ENCODE measurements at regions not wholly inside any gene's neighbourhood (a gene's known extent, or its start where the extent isn't known, plus 50 kb on each side); places are given as distances from the start of the nearest gene placed in this dataset.

DNA sequence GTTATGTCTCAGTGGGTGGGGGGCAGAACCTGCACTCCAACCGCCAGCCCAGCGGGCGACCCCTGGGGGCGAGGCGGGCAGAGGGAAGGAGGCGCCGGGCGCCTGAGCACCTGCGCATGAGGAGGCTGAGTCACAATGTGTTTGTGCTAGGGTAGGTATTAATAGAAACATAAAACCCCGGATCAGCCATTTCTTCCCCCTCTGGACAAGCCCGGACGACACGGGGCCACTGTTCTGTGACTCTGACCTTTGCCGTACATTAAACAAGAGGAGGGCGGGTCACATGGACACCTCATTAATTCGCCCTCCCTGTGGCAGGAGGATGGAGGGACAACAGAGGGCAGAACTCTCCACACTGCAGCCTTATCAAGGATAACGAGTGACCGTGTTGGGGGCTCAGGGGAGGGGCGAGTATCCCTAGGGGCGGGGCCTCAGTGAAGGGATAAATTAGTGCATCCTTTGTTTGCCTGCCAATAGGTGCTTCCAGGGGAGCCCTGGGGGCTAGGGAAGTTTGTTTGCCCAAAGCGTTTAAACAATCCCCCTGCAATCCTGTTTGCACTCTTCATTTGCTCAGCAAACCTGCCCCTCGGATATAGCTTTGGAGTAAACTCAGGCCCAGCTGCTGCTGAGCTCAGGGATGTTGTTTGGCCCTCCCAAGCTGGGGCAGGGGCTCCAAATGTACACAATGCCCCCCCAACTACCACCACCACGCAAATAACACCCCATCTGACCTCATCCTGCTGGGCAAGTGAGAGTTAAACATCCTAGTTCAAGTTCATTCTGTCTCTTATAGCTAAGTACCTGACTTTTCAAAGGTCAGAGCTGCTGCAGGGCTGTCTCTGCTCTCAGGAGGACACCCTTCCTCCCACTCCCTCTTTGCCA lies 171.2 kb upstream of the GLI2 start:
- DNase-seq (ENCODE audit: low read depth in 2 of 2) = peak; percentile 44 to 54

DNA sequence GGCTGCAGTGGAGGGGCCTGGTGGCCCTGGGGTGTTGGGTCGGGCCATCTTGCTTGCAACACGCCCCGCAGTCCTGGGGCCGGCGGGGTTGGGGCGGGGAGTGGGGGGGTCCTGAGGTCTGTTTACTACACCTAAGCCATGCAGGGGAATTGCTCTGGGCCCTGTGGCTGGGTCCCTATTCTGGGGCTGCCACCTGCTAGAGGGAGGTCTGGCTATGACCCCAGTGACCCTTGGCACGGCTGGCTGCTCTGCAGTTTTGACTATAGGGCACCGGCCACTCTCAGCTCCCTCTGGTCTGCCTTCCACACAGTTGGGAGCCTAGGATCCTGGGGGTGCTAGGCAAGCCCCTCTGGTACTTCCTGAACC lies 170.6 kb upstream of the GLI2 start:
- no peak for DNase-seq (ENCODE audit: low read depth in 2 of 2)

DNA sequence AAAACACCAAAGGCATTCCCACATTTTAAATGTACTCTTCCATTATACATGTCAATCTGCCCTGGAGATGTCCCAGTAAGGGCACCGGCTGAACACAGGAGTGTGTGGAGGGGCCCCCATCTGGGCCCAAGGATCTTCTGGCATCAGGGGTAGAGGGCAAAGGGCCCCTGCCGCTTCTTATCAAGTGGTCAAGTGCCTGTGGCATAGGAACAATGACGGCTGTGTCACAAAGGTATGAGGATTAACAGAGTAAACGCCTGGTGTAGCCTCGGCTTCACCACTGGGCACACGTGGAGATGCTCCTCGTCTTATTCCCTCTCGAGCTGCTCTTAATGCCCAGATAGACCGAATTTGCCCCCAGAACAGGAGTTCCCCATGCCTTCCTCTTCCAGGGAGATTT lies 169.7 kb upstream of the GLI2 start:
- DNase-seq (ENCODE audit: low read depth in 2 of 2) = no peak

DNA sequence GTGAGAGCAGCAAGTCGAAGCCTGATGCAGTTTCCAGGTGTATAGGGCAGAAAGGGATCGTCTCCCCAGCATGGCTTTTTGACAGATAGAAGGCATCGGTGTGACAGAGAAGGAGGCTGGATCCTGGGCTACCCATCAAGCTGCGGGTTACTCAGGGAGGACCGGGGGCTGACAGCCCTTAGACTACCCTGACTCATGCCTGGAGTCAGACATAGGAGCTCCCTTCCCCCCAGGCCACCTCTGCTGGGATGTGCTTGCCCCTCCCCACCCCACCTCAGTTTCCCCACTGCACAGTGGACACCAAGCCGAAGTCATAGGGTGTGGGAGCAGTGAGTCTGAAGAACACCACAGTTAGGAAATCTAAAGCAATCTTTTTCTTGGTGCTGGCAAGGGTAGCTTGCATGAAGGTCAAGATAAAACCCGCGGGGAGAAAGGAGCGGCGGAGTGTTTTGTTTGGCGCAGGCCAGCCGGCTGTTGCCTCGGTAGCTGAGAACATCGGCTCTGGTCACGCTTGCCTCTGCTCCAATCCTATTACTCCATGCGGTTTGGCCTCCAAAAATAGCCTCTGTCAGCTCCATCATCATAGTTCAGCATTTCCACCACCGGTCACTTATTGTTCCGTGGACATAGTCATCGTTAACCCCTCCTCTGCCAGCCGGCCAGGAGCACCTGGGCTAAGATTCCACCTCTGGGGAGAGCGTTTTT lies 169.2 kb upstream of the GLI2 start:
- peak; percentile 43 to 69 for DNase-seq (ENCODE audit: low read depth in 2 of 2)

DNA sequence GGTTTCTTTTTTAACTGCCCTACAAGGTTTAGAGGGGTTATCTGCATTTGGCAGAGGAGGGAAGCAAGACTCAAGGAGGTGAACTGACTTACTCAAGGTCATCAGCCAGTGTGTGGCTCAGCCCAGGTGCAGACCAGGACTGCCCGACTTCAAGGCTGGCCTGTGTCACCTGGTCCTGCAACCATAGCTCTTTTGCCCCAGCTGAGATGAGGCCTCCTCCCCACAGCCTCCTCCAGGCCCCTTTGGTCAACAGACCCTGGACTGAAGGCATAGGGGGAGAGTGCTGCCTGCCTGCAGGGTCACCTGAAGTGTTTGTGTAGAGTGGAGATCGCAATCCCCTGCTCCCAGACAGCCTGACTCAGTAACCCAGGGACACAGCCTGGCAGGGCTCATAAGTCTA lies 168.5 kb upstream of the GLI2 start:
- no peak for DNase-seq (ENCODE audit: low read depth in 2 of 2)

DNA sequence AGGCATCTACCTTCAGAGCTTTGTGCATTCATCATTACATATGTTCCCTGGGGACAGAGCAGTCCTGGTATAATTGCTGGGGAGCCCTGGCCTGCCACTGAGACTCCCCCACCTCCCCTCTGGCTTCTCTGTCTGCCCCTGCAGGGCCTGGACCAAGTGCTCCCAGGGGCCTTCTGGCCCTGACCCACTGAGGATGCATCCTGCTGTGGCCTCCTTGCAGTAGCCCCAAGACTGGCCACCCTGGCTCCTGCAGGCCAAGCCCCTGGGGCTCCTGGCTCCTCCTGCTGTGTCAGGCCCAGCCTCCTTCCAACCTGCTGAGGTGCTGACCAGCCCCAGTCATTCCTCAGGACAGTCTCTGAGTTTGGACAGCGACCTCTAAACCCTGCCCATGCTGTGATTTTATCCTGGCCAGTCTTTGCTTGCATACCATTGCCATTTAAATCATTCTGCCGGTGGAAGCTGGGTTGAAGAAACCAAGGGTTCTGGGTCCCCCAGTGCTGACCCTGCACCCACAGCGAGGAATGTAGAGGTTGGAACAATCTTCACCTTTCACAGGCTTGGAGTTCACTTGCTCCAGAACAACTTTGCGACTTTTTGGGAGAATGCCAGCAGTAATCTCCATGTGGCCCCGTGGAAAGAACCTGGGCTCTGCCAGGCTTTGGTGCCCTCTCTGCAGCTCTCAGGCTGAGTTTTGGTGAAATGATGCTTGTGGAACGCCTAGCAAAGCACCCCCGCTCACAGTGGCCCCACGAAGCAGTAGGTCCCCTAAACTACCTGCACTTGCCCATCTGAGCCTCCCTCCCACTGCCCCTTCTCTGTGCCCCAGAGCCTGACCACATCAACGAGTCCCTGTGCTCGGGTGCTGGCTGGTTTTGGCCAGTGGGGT lies 167.3 kb upstream of the GLI2 start:
- DNase-seq (ENCODE audit: low read depth in 2 of 2) = no peak

DNA sequence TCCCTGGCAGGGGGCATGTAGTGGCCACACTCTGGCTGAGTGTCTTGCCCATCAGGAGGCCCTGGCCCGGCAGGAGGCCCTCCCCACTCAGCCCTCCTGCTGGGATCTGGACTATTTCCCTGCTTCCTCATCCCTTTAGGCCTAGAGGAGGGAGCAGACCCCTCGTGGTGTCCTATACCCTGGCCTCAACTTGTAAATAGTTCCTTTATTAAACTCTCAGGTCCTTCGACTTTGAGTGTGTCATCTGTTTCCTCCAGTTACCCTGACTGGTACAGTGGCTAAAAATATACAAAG lies 166.7 kb upstream of the GLI2 start:
- no peak for DNase-seq (ENCODE audit: low read depth in 2 of 2)

DNA sequence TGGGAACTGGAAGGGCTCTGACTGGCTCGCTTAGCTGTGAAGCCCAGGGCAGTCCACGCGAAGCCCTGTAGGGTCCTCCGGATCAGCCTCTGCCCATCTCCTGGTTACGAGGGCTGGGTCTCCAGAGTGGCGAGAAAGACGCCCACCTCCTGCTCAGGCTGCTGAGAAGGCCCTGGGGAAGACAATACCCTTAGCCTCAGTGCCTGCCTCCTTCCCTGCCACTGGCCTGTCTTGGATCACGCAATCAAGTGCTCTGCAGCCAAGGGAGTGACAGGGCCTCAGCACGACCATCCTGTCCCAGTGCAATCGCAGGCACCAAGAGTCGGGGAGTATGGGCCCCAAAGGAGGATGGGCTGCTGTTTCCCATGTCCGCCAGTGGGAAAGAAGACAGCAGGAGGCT lies 165.7 kb upstream of the GLI2 start:
- DNase-seq (ENCODE audit: low read depth in 2 of 2) = no peak

DNA sequence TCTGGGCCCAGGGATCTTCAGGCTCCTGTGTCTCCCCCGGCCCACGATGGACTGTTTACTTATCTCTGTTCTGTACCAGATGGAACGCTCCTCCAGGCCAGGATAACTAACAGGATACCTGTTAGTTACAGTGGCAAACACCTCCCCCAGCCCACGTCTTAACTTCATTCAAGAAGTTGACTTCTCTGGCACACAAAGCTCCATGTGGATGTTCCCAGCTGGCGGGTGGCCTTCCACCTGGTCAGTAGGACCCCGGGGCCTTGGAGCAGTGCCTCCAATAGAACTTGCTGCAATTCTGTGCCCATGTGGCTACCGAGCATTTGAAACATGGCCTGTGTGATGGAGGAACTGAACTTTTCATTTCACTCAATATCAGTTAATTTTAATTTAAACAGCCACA lies 165.1 kb upstream of the GLI2 start:
- DNase-seq (ENCODE audit: low read depth in 2 of 2) = no peak

DNA sequence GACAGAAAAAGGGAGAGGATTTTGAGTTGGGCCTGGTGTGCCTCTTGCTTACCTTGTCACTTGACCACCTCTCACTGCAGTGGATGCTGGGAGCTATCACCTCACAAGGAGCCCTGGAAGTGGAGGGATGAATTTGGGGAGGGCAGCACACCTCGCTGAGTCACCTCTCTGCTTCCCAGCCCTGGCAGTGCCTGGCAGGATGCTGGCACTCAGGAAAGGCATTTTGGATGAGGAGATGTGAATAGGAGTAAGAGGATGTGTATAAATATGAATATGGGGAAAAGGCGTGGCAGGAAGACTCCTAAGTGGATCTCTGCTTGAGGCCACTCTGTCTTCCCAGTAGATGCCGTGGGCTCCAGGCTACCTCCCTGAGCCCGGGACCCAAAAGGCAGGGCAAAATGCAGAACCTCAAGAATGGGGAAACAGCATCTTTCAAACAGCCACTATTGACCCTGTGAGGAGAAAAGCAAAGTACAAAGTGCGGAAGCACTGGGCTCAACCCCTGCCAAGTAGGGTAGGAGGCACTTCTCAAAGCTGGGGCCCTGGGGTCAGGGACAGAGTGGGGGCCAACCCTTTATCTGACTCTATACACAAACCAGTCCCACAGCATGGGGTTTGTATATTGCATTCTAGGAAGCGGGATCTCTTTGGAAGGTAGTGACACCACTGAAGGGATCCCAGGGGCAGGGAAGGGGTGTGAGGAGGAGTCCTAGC lies 164.5 kb upstream of the GLI2 start:
- DNase-seq (ENCODE audit: low read depth in 2 of 2) = no peak

DNA sequence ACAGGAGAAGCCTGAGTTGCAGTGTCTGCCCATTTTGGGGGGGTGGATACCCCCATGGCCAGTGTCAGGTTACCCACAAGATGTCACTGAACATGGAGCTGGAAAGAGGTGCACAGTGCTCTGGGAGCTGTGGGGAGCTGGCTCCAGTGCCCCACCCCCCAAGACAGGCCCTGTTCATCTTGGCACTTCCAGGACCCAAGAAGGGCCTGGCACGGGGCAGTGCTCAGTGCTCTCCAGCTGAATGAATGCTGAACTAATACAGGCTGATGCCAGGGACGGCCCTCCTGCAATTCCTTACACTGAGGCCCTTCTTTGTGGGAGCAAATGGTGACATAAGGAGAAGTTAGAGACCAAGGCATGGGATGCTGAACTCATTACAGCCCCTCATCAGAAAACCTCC lies 163.4 kb upstream of the GLI2 start:
- no peak for DNase-seq (ENCODE audit: low read depth in 2 of 2)

DNA sequence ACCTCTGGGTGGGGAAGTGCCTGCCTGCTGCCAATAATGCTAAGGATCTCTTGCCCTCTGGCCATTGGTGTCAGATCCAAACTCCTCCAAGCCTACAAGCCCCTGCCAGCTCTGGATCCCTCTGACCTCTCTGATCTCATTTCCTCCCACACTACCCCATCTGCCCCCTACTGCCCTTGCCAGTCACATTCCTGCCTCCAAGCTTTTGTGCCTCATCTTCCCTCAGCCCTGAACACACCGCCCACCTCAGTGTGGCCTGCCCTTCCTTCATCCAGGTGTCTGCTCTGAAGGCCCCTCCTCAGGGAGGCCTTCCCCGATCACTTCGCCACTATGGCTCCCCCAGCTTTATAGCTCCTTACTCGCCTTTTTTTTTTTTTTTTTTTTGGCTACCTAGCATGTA lies 161.0 kb upstream of the GLI2 start:
- no peak for DNase-seq (ENCODE audit: low read depth in 2 of 2)

DNA sequence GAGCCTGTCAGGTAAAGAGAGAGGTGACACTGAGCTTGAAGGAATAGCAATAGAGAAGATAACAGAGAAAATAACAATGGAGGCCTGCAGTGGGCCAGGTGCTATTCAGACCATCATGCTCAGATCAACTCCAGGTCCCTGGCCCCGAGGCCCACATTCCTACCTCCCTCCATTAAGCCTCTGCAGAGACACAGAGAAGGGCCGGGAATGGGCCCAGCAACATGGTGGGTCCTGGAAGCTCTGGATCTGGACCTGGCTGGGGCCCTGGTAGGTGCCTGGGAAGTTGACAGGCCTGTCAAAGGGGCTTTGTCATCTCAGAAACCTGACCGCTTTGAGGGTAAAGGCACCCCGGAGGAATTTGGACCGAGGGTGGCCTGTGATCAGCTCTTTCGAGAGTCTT lies 159.7 kb upstream of the GLI2 start:
- DNase-seq (ENCODE audit: low read depth in 2 of 2) = no peak

DNA sequence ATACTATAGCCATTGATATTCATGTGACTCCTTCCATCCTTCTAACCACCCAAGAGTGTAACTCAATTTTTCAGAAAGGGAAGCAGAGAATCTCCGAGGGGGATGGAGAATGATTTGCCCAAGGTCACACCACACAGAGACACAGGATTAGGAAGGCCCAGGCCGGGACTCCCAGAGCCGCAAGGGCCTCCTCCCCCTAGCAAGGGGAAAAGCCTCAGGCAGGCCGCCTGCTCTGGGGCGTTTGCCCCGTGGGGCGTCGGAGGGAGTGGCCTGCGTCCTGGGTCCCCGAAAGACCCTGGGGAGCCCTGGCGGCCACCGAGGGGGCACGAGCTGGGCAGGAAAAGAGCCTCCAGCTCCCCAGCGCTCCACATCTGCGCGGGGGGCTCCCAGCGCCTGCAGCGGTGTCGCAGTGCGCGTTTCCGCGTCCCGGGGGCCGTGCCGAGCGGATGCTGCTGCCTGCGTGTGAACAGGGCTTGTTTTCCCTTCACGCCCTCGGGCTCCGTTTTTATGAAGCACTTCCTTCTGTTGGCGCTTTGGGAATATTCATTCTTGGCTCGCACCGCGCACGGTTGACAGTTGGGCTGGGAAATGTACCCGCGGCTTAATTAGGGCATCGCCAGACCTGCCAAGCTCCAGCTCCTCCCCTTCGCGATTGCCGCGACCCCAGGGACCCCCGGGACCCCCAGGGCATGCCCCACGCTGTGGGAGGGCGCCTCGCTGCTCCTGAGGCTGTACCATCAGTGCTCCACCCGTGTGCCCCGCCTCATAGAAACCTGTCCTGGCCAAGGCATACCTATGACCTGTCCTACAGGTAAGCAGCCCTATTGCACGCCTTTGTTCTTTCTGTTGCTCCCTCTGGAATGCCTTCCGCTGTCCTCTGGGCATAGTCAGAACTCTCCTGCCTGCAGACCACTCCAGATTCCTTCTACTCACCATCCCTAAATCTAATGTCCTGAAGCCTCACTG lies 158.9 kb upstream of the GLI2 start:
- peak; percentile 80 to 85 for DNase-seq (ENCODE audit: low read depth in 2 of 2)

DNA sequence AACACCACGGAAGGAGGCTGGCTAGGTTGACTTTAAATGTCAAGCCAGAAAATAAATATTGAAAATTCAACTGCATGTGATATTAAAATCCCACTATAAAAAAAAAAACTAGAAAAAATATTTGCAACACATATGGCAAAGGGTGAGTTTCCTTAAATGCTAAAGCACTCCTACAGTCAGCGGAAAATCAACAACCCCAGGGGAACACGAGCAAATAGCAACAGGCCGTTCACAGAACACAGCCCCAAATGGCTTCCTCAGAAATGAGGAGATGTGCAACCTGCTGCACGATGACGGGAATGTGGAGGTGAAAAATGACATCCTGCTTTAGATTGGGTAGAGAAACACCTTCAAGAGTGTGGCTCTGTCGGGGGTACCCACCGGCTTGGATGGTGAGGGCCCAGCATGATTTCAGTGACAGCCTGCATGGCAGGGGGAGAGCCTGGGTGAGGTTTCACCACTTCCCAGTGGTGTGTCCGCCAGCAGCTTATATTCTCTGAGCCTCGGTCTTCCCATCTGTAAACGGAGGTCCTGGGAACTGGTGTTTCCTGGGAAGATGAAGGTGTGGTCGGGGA lies 157.9 kb upstream of the GLI2 start:
- DNase-seq (ENCODE audit: low read depth in 2 of 2) = no peak

DNA sequence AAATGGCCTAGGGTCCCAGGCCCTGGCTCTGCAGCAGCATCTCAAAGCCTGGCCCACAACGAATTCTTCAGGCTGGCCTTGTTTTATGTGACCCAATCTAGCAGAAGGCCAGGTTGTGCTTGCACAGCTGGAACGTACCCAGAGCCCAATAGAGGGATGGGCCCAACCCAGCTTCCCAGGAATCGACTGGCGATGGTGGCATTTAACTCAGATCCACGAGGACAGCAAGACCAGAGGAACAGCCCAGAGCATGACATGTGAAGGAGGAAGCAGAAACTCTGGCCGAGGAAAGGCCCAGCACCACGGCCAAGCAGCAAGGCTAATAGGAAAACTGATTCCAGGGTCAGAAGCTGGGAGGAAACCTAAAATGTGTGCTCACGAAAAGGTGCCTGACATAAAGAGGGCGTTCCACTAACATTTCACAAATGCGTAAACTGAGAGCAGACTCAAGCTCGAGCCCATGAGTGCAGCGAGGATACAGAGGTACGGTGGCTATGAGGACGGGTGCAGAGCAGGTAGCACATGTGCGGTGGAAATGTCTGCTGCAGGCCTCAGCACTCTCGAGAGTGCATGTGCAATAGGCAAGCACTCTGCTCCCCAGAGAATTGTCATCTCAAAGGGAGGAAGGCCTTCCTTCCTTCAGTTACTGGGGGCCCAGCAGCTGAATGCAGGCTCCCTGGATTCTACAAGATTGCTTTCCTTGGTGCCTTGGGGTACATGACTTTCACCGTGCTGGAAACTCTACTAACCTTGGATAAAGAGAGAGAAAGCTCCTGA lies 156.9 kb upstream of the GLI2 start:
- DNase-seq (ENCODE audit: low read depth in 2 of 2) = no peak

DNA sequence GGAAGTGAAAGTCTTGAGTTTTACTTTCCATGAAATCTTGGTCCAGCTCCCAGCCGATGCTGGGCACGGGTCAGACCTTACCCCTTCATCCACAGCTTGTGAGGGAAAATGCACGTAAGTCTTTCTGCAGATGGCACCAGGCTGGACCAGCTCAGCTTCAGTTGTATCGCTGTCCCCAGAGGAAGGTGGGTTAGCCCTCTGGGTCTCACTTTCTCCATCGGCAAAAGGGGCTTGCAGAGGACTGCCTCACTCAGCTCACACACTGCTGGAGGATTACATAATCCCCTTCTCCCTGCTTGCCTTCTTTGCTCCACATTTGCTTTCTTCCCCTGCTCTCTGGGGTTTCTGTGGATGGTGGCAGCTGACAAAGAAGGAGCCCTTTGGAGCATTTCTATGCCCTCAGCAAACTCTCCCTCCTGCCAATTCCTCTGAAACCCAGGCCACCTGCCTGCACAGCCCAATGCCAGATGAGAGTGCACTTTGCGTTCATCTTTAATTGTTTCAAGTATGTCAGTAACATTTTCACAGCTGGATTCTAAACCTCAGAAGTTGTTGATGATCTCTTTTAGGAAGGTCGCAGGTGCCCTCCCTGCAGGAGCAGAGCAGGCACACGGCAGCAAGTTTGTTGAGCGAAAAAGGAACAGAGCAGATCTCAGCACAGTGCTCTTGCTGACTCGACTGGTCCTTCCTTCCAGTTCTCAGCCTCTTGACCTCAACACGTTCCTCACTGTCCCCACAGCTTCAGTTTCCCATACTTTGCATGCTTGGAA lies 155.6 kb upstream of the GLI2 start:
- no peak for DNase-seq (ENCODE audit: low read depth in 2 of 2)

DNA sequence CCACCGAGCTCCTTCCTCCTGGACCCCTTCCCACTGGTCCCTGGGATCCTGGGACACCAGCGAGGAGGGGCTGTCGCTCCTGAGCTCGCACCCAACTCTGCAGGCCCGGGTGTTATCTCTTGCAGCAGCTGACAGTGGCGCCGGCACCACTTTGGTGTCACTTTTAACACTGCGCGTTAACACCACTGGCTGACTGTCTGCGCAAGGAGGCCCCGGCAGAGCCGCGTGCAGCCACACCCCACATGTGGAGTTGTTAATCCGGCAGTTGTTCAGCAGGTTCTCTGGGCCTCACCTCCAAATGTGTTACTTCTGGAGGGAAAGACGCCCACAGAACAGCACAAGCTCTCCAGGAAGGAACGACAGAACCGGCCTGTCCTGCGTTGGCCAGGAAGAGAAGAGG lies 155.0 kb upstream of the GLI2 start:
- DNase-seq (ENCODE audit: low read depth in 2 of 2) = no peak

DNA sequence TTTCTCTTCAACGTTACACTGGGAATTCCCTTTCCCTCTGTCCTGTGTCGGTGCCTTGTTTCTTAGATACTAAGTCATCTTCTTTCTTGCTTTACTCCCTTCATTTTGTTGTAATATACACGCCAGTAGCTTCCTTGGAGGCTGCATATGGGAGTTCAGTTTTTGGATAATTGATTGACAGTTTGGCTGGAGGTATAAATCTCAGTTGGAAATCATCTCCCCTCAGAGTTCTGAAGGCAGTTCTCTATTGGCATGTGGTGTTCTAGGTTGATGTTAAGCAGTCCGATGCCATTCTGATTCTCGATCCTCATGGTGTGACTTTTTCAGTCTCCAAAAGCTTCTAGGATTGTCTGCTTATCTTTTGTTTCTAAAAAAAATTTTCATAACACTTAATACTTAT lies 152.5 kb upstream of the GLI2 start:
- DNase-seq (ENCODE audit: low read depth in 2 of 2) = no peak

Data from dermis microvascular lymphatic vessel endothelial cell (primary cell).